Endothelial cell (in vitro differentiated cells): ENCODE measurements at regions not wholly inside any gene's neighbourhood (a gene's known extent, or its start where the extent isn't known, plus 50 kb on each side); places are given as distances from the start of the nearest gene placed in this dataset.

Source experiments
- DNase-seq: peaks from one replicate; pipeline ENCODE4 v3.0.0; 2021; ENCODE audit warnings: low spot score
- H3K27ac Mint-ChIP-seq: one replicate; pipeline ENCODE4 v1.8.0; 2021; ENCODE audit warnings: mixed read lengths, inconsistent platforms; ENCODE audit not compliant: unreplicated experiment
- H3K27me3 Mint-ChIP-seq: one replicate; pipeline ENCODE4 v1.8.0; 2021; ENCODE audit warnings: mild to moderate bottlenecking, moderate library complexity, mixed read lengths, inconsistent platforms; ENCODE audit not compliant: unreplicated experiment
- H3K36me3 Mint-ChIP-seq: one replicate; pipeline ENCODE4 v1.8.0; 2021; ENCODE audit warnings: mild to moderate bottlenecking, low read depth, mixed read lengths, inconsistent platforms; ENCODE audit not compliant: unreplicated experiment
- H3K4me1 Mint-ChIP-seq: one replicate; pipeline ENCODE4 v1.8.0; 2021; ENCODE audit warnings: mild to moderate bottlenecking, mixed read lengths, inconsistent platforms; ENCODE audit not compliant: unreplicated experiment
- H3K4me3 Mint-ChIP-seq: one replicate; pipeline ENCODE4 v1.8.0; 2021; ENCODE audit warnings: mild to moderate bottlenecking, mixed read lengths, inconsistent platforms; ENCODE audit not compliant: unreplicated experiment
- H3K9me3 Mint-ChIP-seq: one replicate; pipeline ENCODE4 v1.8.0; 2021; ENCODE audit warnings: mixed read lengths, inconsistent platforms; ENCODE audit not compliant: unreplicated experiment
- TF ChIP-seq, protein P1 (sequence below): fragments of 200-600 bp; sonication (generic); IDR thresholded peaks from one replicate; pipeline ENCODE4 v1.5.0; 2021; ENCODE audit warnings: antibody characterized with exemption; ENCODE audit not compliant: unreplicated experiment

DNA sequence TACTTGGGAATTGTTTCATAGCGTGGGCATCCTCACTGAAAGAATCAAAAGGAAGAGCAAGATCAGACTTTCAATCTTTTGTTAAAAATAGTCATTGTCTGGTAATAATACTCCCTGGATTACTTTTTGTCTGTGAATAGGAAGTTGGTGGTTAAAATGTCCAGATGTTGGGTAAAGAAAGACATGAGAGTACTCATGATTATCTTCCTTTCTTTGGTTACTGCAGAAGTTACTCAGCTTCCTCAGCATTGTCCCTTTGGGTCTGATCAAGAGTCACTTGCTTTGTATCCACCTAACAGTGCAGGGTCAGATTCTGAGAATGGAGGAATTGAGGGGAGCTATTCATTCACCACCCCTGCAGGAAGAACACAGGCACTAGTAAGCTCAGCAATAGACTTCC is 54.6 kb downstream of the RIN2 start:
- peaks cover 25% of the 10 kb centered on the region for H3K4me1 Mint-ChIP-seq
- no peak overlapping the region for H3K27ac Mint-ChIP-seq
- TF ChIP-seq, protein P1, sequence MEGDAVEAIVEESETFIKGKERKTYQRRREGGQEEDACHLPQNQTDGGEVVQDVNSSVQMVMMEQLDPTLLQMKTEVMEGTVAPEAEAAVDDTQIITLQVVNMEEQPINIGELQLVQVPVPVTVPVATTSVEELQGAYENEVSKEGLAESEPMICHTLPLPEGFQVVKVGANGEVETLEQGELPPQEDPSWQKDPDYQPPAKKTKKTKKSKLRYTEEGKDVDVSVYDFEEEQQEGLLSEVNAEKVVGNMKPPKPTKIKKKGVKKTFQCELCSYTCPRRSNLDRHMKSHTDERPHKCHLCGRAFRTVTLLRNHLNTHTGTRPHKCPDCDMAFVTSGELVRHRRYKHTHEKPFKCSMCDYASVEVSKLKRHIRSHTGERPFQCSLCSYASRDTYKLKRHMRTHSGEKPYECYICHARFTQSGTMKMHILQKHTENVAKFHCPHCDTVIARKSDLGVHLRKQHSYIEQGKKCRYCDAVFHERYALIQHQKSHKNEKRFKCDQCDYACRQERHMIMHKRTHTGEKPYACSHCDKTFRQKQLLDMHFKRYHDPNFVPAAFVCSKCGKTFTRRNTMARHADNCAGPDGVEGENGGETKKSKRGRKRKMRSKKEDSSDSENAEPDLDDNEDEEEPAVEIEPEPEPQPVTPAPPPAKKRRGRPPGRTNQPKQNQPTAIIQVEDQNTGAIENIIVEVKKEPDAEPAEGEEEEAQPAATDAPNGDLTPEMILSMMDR: no peak
- H3K27me3 Mint-ChIP-seq: no peaks in the 10 kb centered on the region
- peaks cover 17% of the 10 kb centered on the region for H3K36me3 Mint-ChIP-seq
- no peaks in the 10 kb centered on the region for H3K9me3 Mint-ChIP-seq
- no peak for DNase-seq
- no peak overlapping the region for H3K4me3 Mint-ChIP-seq

DNA sequence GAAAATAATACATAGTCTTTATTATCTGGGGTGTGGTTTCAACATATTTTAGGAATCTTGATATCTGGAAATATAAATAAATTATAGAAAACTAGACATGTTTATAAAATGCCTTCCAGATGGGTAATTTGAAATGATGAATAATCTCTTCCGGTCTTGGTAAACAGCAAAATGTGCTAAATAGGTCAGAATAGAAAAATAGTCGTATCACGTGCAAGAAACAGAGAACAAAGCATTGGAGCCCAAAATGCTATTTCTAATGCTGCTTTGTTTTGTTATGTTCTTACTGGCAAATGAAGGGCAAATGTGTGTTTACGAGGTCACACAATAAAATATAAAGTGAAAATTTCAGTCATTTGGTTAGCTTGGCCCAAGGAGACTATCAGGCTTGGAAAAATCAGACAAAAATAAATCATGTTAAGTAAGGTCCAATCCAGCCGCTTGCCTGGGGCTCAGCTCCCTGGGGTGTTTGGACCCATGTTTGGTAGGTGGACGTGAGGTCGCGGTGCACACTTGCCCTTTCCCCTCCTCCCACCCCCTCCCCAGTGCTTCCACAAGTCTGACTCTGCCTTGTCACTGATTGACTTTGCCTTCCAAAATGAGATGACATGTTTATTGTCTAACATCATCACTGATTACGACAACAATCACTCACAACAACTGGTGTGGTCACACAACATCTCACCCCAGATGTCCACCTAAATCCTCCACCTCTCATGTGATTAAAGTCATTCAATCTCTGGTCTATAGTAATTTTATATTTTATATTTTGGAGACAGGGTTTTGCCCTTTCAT is 56.0 kb downstream of the RIN2 start:
- Mint-ChIP-seq H3K27ac (no peak overlapping the region), H3K9me3 (no peaks in the 10 kb centered on the region), H3K27me3 (no peaks in the 10 kb centered on the region), H3K4me3 (no peak overlapping the region), H3K36me3 (peaks cover 20% of the 10 kb centered on the region), H3K4me1 (peaks cover 25% of the 10 kb centered on the region)
- no peak for DNase-seq
- TF ChIP-seq, protein P1: no peak

DNA sequence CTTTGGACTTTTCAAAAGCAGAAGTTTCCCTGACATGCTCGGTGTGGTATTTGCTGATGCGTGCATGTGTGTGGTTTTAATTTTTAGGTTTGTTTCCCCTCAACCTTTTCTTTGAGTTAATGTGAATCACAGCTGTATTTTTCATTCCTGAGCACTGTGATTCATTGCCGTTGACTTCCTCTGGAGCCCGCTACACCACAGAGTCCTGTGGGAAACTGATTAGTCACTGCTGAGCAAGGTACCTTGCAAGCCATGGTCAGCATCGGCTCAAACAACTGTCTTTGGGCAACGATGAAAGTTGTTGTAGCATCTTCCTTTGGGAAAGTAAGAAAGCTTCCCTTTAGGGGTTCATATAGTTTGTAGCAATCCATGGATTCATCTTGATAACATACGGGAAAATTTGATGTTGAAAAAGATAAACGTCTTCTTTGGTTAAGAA is 57.5 kb downstream of the RIN2 start:
- TF ChIP-seq, protein P1: no peak
- Mint-ChIP-seq H3K36me3 (peaks cover 14% of the 10 kb centered on the region), H3K4me1 (peaks cover 25% of the 10 kb centered on the region), H3K9me3 (no peaks in the 10 kb centered on the region), H3K27ac (peak overlapping the region; percentile 86), H3K4me3 (no peak overlapping the region), H3K27me3 (no peaks in the 10 kb centered on the region)
- DNase-seq: no peak

DNA sequence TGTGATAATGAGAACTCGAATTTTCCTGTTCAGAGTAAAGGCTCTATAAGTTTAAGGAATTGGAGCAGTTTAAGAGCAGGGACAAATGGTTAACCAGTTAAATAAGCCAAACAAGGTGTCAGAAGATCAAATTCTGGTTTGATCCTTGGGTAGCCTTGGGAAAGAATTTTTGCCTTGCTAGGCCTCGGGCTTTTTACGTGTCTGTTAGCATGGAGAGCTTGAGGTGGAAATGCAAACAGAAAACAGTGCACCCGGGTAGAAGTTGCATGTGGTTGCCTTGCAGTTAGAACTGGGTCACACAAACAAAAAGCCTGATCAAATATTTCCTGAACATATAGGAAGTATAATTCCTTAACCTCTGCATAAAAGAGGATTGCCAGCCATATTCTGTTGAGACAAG is 58.3 kb downstream of the RIN2 start:
- H3K4me3 Mint-ChIP-seq: no peak overlapping the region
- TF ChIP-seq, protein P1: no peak
- no peak overlapping the region for H3K27ac Mint-ChIP-seq
- no peaks in the 10 kb centered on the region for H3K27me3 Mint-ChIP-seq
- no peak for DNase-seq
- H3K4me1 Mint-ChIP-seq: peaks cover 22% of the 10 kb centered on the region
- no peaks in the 10 kb centered on the region for H3K9me3 Mint-ChIP-seq
- H3K36me3 Mint-ChIP-seq: peaks cover 8% of the 10 kb centered on the region

DNA sequence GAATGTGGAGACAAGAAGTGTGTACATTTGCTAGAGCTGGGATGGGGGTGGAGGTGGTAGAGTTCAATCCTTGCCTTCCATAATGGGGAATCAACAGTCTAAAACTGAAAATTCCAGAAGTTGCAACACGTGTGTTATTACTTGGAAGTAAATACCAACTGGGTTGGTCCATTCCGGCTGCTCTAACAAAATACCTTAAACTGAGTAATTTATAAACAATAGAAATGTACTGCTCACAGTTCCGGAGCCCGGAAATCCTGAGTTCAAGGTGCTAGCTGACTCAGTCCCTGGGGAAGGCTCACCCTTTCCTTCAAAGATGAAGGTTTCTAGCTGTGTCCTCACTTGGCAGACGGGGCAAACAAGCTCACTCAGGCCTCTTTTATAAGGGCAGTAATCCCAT is 59.0 kb downstream of the RIN2 start:
- Mint-ChIP-seq H3K9me3 (no peaks in the 10 kb centered on the region), H3K27me3 (no peaks in the 10 kb centered on the region), H3K4me3 (no peak overlapping the region), H3K27ac (no peak overlapping the region), H3K36me3 (peaks cover 6% of the 10 kb centered on the region), H3K4me1 (peaks cover 26% of the 10 kb centered on the region)
- DNase-seq: no peak
- TF ChIP-seq, protein P1: no peak
